ENCODE measurements at regions not wholly inside any gene's neighbourhood (a gene's known extent, or its start where the extent isn't known, plus 50 kb on each side); places are given as distances from the start of the nearest gene placed in this dataset.
"Not testable (repeated sequence)": the region's sequence is repeated elsewhere in the genome, so short reads cannot be mapped to it uniquely, and the experiment has no call there.

DNA sequence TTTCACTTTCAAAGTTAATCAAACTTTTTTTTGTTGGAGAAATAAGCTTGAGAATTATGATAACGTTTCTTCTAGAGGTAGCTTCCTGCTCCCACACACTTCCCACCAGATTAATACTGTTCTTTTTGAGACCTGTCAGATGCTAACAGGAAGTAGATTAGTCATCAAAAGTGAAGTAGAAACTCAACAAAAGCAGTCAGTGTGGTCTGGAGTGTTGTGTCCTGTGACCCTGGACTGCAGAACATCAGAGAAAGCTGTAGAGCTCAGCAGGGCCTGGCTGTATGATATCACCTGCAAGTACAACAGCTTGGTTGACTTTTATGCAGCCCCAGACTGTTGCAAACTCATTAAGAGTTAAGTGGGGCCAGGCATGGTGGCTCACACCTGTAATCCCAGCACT is 495.7 kb upstream of the CYLC2 start:
- DNase-seq (ENCODE audit: low spot score): peak; percentile 42
- TF ChIP-seq CTCF (IDR thresholded peaks at IDR 0.05; ENCODE audit: borderline replicate concordance, control extremely low read depth, extremely low read depth, insufficient read depth, missing control alignments): no peak
- in situ Hi-C loops (cut with MboI; ENCODE audit: low sequenced_read_pairs, unreplicated experiment): no loop called here

GRCh38 chr9:102497709-102498108 is 497.4 kb upstream of the CYLC2 start:
- in situ Hi-C loops (cut with MboI; ENCODE audit: low sequenced_read_pairs, unreplicated experiment): no loop called here
- TF ChIP-seq CTCF (IDR thresholded peaks at IDR 0.05; ENCODE audit: borderline replicate concordance, control extremely low read depth, extremely low read depth, insufficient read depth, missing control alignments): no peak
- DNase-seq (ENCODE audit: low spot score): no peak

DNA sequence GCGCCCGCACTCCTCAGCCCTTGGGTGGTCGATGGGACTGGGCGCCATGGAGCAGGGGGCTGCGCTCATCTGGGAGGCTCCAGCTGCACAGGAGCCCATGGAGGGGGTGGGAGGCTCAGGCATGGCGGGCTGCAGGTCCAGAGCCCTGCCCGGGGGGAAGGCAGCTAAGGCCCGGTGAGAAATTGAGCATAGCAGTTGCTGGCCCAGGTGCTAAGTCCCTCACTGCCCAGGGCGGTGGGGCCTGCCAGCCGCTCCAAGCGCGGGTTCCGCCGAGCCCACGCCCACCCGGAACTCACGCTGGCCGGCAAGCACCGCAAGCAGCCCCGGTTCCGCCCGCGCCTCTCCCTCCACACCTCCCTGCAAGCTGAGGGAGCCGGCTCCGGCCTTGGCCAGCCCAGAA is 508.2 kb upstream of the CYLC2 start:
- DNase-seq (ENCODE audit: low spot score); in situ Hi-C loops (cut with MboI; ENCODE audit: low sequenced_read_pairs, unreplicated experiment): not testable (repeated sequence)

DNA sequence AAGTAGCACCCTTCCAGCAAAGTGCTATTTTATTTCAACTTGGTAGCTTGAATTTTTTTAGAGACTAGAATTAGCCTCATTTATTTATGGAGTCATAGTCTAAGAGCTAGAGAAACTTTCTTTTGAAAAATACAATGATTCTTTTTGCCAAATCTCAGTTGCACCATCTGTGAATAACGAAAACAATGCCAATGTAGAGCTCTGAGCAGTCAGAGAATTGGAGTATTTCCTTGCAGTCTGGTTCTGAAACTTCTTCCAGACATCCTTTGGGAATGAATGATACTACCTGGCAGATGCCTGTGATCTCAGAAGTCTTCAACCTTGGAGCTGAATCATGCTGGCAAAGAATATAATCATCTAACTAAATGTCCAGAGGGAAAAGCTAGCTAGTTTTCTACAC is 511.5 kb upstream of the CYLC2 start:
- no peak for TF ChIP-seq CTCF (IDR thresholded peaks at IDR 0.05; ENCODE audit: borderline replicate concordance, control extremely low read depth, extremely low read depth, insufficient read depth, missing control alignments)
- DNase-seq (ENCODE audit: low spot score): no peak
- in situ Hi-C loops (cut with MboI; ENCODE audit: low sequenced_read_pairs, unreplicated experiment): no loop called here

DNA sequence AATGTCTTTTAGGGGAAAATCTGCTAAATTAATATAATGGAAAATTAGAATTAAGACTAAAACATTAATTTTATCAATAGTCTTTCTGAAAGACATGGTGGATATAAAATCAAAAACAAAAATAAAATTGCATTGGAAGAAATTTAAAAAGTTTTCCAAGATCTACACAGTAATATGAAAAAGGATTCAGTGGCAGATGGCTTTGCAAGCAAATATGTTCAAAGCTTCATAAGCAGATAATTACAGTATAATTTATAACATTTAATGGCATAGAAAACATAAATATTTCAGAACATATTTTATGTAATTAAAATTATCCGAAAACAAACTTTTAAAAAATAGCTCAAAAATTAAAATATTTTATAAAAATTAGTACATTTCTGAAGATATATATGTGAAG is 512.4 kb upstream of the CYLC2 start:
- no peak for TF ChIP-seq CTCF (IDR thresholded peaks at IDR 0.05; ENCODE audit: borderline replicate concordance, control extremely low read depth, extremely low read depth, insufficient read depth, missing control alignments)
- no peak for DNase-seq (ENCODE audit: low spot score)
- in situ Hi-C loops (cut with MboI; ENCODE audit: low sequenced_read_pairs, unreplicated experiment): no loop called here

- in situ Hi-C loops (cut with MboI; ENCODE audit: low sequenced_read_pairs, unreplicated experiment): no loop called here
- TF ChIP-seq CTCF (IDR thresholded peaks at IDR 0.05; ENCODE audit: borderline replicate concordance, control extremely low read depth, extremely low read depth, insufficient read depth, missing control alignments): no peak
- DNase-seq (ENCODE audit: low spot score): no peak
These were observed 515.9 kb upstream of the CYLC2 start for GRCh38 chr9:102479191-102479590.

DNA sequence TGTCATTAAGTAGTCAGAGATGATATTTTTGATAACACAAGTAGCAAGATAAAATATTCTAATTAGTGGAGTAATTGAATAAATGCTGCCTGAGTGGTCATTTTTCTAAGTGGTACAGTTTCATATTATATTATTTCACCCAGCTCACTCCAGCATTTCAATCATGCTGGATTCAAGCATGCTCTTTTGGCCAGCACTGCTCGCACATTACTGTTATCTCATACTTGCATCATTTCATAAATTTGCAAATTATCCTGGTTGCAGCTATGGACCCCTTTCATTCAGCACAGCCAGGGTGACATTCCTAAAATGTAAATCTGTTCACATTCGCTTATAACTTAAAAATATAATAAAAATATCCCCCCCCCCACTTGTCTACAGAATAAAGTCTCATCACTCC is 520.8 kb upstream of the CYLC2 start:
- no peak for DNase-seq (ENCODE audit: low spot score)
- no peak for TF ChIP-seq CTCF (IDR thresholded peaks at IDR 0.05; ENCODE audit: borderline replicate concordance, control extremely low read depth, extremely low read depth, insufficient read depth, missing control alignments)
- in situ Hi-C loops (cut with MboI; ENCODE audit: low sequenced_read_pairs, unreplicated experiment): no loop called here

GRCh38 chr9:102469430-102469829 is 525.7 kb upstream of the CYLC2 start:
- in situ Hi-C loops (cut with MboI; ENCODE audit: low sequenced_read_pairs, unreplicated experiment); DNase-seq (ENCODE audit: low spot score): not testable (repeated sequence)

All from GM13976 (cell line).